ENCODE measurements at regions not wholly inside any gene's neighbourhood (a gene's known extent, or its start where the extent isn't known, plus 50 kb on each side); places are given as distances from the start of the nearest gene placed in this dataset.

- H3K4me3 ChIP-seq (ENCODE audit: low read depth, low read length), result no peak overlapping the region
- TF ChIP-seq CTCF (conservative IDR thresholded peaks at IDR 0.05; ENCODE audit: low read depth, low read length), result peak; percentile 19
Observed at GRCh38 chr5:163079618-163080017, 357.8 kb upstream of the CCNG1 start.

GRCh38 chr5:163089230-163089629 is 348.2 kb upstream of the CCNG1 start:
- H3K4me3 ChIP-seq (ENCODE audit: low read depth, low read length), result no peak overlapping the region
- no peak for TF ChIP-seq CTCF (conservative IDR thresholded peaks at IDR 0.05; ENCODE audit: low read depth, low read length)
- no peak for DNase-seq (ENCODE audit: low read depth)

More at GRCh38 chr5:163079618-163080017, 357.8 kb upstream of the CCNG1 start:
- DNase-seq (ENCODE audit: low read depth), result no peak

GRCh38 chr5:163089926-163090325 is 347.5 kb upstream of the CCNG1 start:
- no peak for TF ChIP-seq CTCF (conservative IDR thresholded peaks at IDR 0.05; ENCODE audit: low read depth, low read length)
- no peak for DNase-seq (ENCODE audit: low read depth)
- no peak overlapping the region for H3K4me3 ChIP-seq (ENCODE audit: low read depth, low read length)

GRCh38 chr5:163094492-163095180 is 342.8 kb upstream of the CCNG1 start:
- H3K4me3 ChIP-seq (ENCODE audit: low read depth, low read length), result no peak overlapping the region
- no peak for DNase-seq (ENCODE audit: low read depth)
- no peak for TF ChIP-seq CTCF (conservative IDR thresholded peaks at IDR 0.05; ENCODE audit: low read depth, low read length)

GRCh38 chr5:163104464-163104863 is 332.9 kb upstream of the CCNG1 start:
- no peak for DNase-seq (ENCODE audit: low read depth)
- H3K4me3 ChIP-seq (ENCODE audit: low read depth, low read length), result no peak overlapping the region
- no peak for TF ChIP-seq CTCF (conservative IDR thresholded peaks at IDR 0.05; ENCODE audit: low read depth, low read length)

GRCh38 chr5:163105456-163105855 is 331.9 kb upstream of the CCNG1 start:
- TF ChIP-seq CTCF (conservative IDR thresholded peaks at IDR 0.05; ENCODE audit: low read depth, low read length), result no peak
- no peak for DNase-seq (ENCODE audit: low read depth)

GRCh38 chr5:163106098-163106497 is 331.3 kb upstream of the CCNG1 start:
- no peak overlapping the region for H3K4me3 ChIP-seq (ENCODE audit: low read depth, low read length)
- DNase-seq (ENCODE audit: low read depth), result no peak
- TF ChIP-seq CTCF (conservative IDR thresholded peaks at IDR 0.05; ENCODE audit: low read depth, low read length), result no peak

More at GRCh38 chr5:163105456-163105855, 331.9 kb upstream of the CCNG1 start:
- H3K4me3 ChIP-seq (ENCODE audit: low read depth, low read length), result no peak overlapping the region
